Mesodermal cell (in vitro differentiated cells): ENCODE measurements at regions not wholly inside any gene's neighbourhood (a gene's known extent, or its start where the extent isn't known, plus 50 kb on each side); places are given as distances from the start of the nearest gene placed in this dataset.

Experiments
- H3K27ac ChIP-seq: 2 replicates; pipeline ENCODE4 v1.7.0; 2013; ENCODE audit warnings: mild to moderate bottlenecking, low read depth, low read length, moderate library complexity; ENCODE audit not compliant: severe bottlenecking
- H3K36me3 ChIP-seq: 2 replicates; pipeline ENCODE4 v1.7.1; 2013; ENCODE audit warnings: mild to moderate bottlenecking, low read length, moderate library complexity; ENCODE audit not compliant: control insufficient read depth, insufficient read depth
- H3K4me1 ChIP-seq: one replicate; pipeline ENCODE4 v1.7.1; 2013; ENCODE audit warnings: mild to moderate bottlenecking, low read length; ENCODE audit not compliant: insufficient read depth, control insufficient read depth, poor library complexity, severe bottlenecking
- H3K4me3 ChIP-seq: 2 replicates; pipeline ENCODE4 v1.7.0; 2013; ENCODE audit warnings: low read length, control low read depth, mild to moderate bottlenecking; ENCODE audit not compliant: insufficient read depth, poor library complexity, severe bottlenecking; ENCODE audit errors: extremely low read depth
- H3K9me3 ChIP-seq: 2 replicates; pipeline ENCODE4 v1.7.1; 2013; ENCODE audit warnings: mild to moderate bottlenecking, low read length, moderate library complexity; ENCODE audit not compliant: control insufficient read depth
- WGBS, 2 experiments: methylation state at CpG; one replicate each; pipeline ENCODE4 v1.1.5; 2013; ENCODE audit warnings: missing lambda C conversion rate in 2 of 2; ENCODE audit not compliant: insufficient coverage in 2 of 2; 5-methylcytosine and 5-hydroxymethylcytosine counted together

DNA sequence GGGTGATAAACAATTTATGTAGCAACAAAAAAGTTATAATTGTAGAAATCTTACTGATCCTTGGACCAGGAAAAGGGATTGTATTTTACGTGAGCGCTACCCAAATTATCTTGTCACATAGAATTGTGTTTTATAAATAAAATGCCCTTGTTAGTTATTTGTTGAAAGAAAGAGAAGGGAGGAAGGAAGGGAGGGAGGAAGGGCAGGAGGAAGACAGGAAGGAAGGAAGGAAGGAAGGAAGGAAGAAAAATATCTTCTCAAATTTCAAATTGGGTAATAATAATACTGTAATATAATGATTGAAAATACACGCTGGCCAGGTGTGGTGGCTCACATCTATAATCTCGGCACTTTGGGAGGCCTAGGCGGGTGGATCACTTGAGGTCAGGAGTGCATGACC is 206.2 kb upstream of the TLL1 start:
- Histone ChIP-seq H3K27ac (no peak overlapping the region), H3K4me3 (no peak overlapping the region), H3K4me1 (no peaks in the 10 kb centered on the region), H3K9me3 (no peaks in the 10 kb centered on the region), H3K36me3 (no peaks in the 10 kb centered on the region)
- 96 to 100% methylated on average over 3 of the region's 5 CpGs for WGBS, 2 experiments

- Histone ChIP-seq H3K4me3 (no peak overlapping the region), H3K9me3 (no peaks in the 10 kb centered on the region), H3K4me1 (no peaks in the 10 kb centered on the region), H3K36me3 (no peaks in the 10 kb centered on the region), H3K27ac (no peak overlapping the region)
- WGBS, 2 experiments: no CpG with 5 or more reads among the region's 1 CpG
These were observed 205.1 kb upstream of the TLL1 start for GRCh38 chr4:165667969-165668368.

DNA sequence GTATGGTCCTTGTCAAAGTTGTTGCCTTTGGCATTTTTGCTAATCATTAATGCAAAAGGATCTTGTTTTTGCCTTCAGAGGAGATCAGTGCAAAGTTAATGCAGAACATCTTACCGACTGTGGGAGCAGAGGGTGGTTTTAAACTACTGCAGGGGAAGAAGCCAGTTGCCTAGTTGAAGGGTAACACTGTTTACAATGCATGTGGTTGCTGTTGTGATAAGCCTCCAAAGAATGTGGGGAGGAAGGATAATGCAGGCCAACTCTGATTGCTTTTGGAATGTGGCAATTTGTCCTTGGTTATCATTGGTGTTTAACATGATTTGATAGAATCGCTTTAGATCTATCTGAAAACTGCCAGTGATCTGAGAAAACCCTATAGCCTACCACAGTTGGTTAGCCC is 204.3 kb upstream of the TLL1 start:
- Histone ChIP-seq H3K36me3 (no peaks in the 10 kb centered on the region), H3K4me1 (no peaks in the 10 kb centered on the region), H3K4me3 (no peak overlapping the region), H3K9me3 (no peaks in the 10 kb centered on the region), H3K27ac (peak overlapping the region; percentile 62)
- WGBS, 2 experiments: 17 to 33% methylated on average over 1 of the region's 2 CpGs

GRCh38 chr4:165677081-165677480 is 196.0 kb upstream of the TLL1 start:
- Histone ChIP-seq H3K4me3 (no peak overlapping the region), H3K4me1 (no peaks in the 10 kb centered on the region), H3K36me3 (no peaks in the 10 kb centered on the region), H3K27ac (no peak overlapping the region), H3K9me3 (no peaks in the 10 kb centered on the region)
- 79 to 84% methylated on average over 6 to 7 of the region's 8 CpGs for WGBS, 2 experiments

GRCh38 chr4:165678236-165678935 is 194.7 kb upstream of the TLL1 start:
- H3K27ac ChIP-seq: no peak overlapping the region
- no peak overlapping the region for H3K4me3 ChIP-seq
- no peaks in the 10 kb centered on the region for H3K36me3 ChIP-seq
- 91 to 97% methylated on average over 3 to 4 of the region's 6 CpGs for WGBS, 2 experiments
- no peaks in the 10 kb centered on the region for H3K9me3 ChIP-seq
- no peaks in the 10 kb centered on the region for H3K4me1 ChIP-seq

- Histone ChIP-seq H3K9me3 (no peaks in the 10 kb centered on the region), H3K4me3 (no peak overlapping the region), H3K4me1 (peaks cover 2% of the 10 kb centered on the region), H3K36me3 (no peaks in the 10 kb centered on the region), H3K27ac (no peak overlapping the region)
- 100% methylated on average over 1 of the region's 1 CpG; no CpG with 5 or more reads in 1 of the 2 experiments for WGBS, 2 experiments
These were observed 194.1 kb upstream of the TLL1 start for GRCh38 chr4:165678936-165679325.

GRCh38 chr4:165680821-165681220 is 192.2 kb upstream of the TLL1 start:
- no peak overlapping the region for H3K27ac ChIP-seq
- WGBS, 2 experiments: 91 to 95% methylated on average over 5 of the region's 5 CpGs
- H3K36me3 ChIP-seq: no peaks in the 10 kb centered on the region
- no peak overlapping the region for H3K4me3 ChIP-seq
- H3K9me3 ChIP-seq: no peaks in the 10 kb centered on the region
- H3K4me1 ChIP-seq: peaks cover 4% of the 10 kb centered on the region

GRCh38 chr4:165682611-165683010 is 190.4 kb upstream of the TLL1 start:
- no CpG with 5 or more reads among the region's 1 CpG for WGBS, 2 experiments

DNA sequence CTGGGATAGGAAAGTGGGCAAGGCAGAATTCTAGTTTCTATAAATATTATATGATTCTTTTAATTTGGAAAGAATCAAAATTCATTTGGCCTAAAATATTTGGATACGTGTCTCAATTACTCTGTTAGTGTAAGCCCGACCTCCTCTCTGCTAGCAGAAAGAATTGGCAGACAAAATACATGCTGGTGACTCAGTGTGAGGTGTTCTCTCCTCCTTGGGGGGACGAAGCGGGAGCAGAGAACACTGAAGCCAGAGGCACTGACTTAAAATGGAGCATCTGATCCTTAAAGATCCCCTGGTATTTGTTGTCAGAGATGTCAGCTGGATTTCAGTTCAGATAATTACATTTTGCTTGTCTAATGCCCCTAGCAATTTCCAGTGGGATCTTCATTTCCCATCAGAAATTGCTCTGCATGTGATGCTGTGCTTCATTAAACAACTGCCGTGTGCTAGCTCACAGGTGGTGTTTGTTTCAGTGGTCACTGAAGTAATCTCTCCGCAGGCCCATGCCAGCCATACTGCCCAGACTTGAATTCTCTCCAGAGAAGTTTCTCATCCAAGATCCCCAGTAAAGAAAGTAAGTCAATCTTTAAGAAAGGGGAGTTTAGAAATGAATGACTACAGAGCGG is 188.7 kb upstream of the TLL1 start:
- 90 to 93% methylated on average over 4 to 5 of the region's 7 CpGs for WGBS, 2 experiments
- Histone ChIP-seq H3K4me3 (no peak overlapping the region), H3K27ac (no peak overlapping the region)

More at GRCh38 chr4:165682611-165683010, 190.4 kb upstream of the TLL1 start:
- no peak overlapping the region for H3K4me3 ChIP-seq
- H3K36me3 ChIP-seq: no peaks in the 10 kb centered on the region
- H3K27ac ChIP-seq: no peak overlapping the region
- peaks cover 4% of the 10 kb centered on the region for H3K4me1 ChIP-seq
- no peaks in the 10 kb centered on the region for H3K9me3 ChIP-seq

DNA sequence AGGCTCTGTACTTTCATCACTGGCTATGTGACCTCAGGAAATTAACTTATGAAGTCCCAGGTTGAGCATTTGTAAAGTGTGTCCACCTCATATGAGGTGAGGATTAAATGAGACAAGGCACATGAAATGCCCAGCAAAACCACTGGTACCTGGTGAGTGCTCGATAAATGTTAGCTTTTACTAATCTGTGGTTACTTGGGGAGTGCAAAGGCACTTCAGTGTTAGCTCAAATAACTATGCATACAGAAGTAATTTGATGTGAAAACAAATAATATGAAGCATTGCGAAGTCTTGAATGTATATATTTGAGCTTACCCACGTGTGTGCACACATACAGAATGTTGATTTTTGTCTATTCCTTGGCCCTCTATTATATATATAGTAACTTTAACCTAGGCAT is 186.3 kb upstream of the TLL1 start:
- Histone ChIP-seq H3K36me3 (no peaks in the 10 kb centered on the region), H3K9me3 (no peaks in the 10 kb centered on the region), H3K4me3 (no peak overlapping the region), H3K4me1 (peaks cover 4% of the 10 kb centered on the region), H3K27ac (no peak overlapping the region)
- 100% methylated on average over 1 to 2 of the region's 3 CpGs for WGBS, 2 experiments

More for the DNA sequence above, 188.7 kb upstream of the TLL1 start:
- Histone ChIP-seq H3K9me3 (no peaks in the 10 kb centered on the region), H3K36me3 (no peaks in the 10 kb centered on the region), H3K4me1 (peaks cover 4% of the 10 kb centered on the region)

DNA sequence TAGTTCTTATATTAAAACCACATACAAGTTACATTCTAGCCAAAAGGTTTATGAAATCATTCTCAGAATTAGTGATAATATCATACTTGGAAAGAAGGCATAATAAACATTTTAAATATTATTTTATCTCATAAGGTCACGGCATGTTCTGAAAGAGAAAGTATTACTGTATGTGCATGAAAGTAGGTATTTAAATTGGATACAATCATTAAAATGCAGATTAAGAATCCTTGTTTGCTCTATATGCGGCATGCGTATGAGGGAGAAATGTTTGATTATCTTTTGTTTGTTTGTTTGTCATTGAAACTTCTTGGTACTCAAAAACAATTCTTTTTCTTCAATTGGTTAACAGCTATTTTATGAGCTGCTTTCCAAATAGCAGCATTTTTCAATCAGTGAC is 183.9 kb upstream of the TLL1 start:
- H3K36me3 ChIP-seq: no peaks in the 10 kb centered on the region
- H3K4me3 ChIP-seq: no peak overlapping the region
- H3K27ac ChIP-seq: no peak overlapping the region
- no peaks in the 10 kb centered on the region for H3K9me3 ChIP-seq
- 100% methylated on average over 1 of the region's 3 CpGs; no CpG with 5 or more reads in 1 of the 2 experiments for WGBS, 2 experiments
- no peaks in the 10 kb centered on the region for H3K4me1 ChIP-seq
